ENCODE measurements at regions not wholly inside any gene's neighbourhood (a gene's known extent, or its start where the extent isn't known, plus 50 kb on each side); places are given as distances from the start of the nearest gene placed in this dataset.

GRCh38 chr15:95371664-95372063 lies 958.8 kb upstream of the NR2F2 start:
- H3K27me3 Mint-ChIP-seq: peaks cover 7% of the 10 kb centered on the region
- ATAC-seq: no peak

DNA sequence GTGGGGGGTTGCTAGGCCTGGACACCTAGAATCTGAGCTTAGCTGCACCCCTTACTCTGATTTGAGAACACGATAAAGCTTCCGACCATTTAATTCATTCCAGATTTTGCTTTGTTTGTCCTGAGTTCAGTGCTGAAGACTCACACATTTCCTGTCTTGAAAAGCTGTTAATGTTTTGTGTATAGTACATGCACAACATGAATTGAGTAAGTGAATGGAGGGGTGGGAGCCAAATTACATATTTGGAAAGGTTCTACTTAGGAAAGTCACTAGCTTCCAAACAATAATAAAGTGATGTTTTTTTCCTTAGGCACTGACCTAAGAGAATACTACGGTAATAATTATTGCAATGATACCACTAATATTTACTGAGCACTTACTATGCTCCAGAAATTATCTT lies 955.2 kb upstream of the NR2F2 start:
- peaks cover 5% of the 10 kb centered on the region for H3K27me3 Mint-ChIP-seq
- no peak for DNase-seq
- H3K36me3 Mint-ChIP-seq (ENCODE audit: low read depth): no peaks in the 10 kb centered on the region
- ATAC-seq: no peak
- H3K27ac Mint-ChIP-seq: no peak overlapping the region
- no peaks in the 10 kb centered on the region for H3K4me1 Mint-ChIP-seq
- no peak overlapping the region for H3K4me3 Mint-ChIP-seq
- H3K9me3 Mint-ChIP-seq: no peaks in the 10 kb centered on the region

More at GRCh38 chr15:95371664-95372063, 958.8 kb upstream of the NR2F2 start:
- DNase-seq: no peak
- Mint-ChIP-seq H3K4me3 (no peak overlapping the region), H3K36me3 (ENCODE audit: low read depth) (no peaks in the 10 kb centered on the region), H3K4me1 (no peaks in the 10 kb centered on the region), H3K9me3 (peaks cover 4% of the 10 kb centered on the region), H3K27ac (no peak overlapping the region)

GRCh38 chr15:95377258-95377852 lies 953.1 kb upstream of the NR2F2 start:
- no peak overlapping the region for H3K4me3 Mint-ChIP-seq
- H3K4me1 Mint-ChIP-seq: no peaks in the 10 kb centered on the region
- H3K36me3 Mint-ChIP-seq (ENCODE audit: low read depth): no peaks in the 10 kb centered on the region
- no peak for DNase-seq
- no peak for ATAC-seq
- H3K27me3 Mint-ChIP-seq: peaks cover 5% of the 10 kb centered on the region
- H3K27ac Mint-ChIP-seq: no peak overlapping the region
- no peaks in the 10 kb centered on the region for H3K9me3 Mint-ChIP-seq

DNA sequence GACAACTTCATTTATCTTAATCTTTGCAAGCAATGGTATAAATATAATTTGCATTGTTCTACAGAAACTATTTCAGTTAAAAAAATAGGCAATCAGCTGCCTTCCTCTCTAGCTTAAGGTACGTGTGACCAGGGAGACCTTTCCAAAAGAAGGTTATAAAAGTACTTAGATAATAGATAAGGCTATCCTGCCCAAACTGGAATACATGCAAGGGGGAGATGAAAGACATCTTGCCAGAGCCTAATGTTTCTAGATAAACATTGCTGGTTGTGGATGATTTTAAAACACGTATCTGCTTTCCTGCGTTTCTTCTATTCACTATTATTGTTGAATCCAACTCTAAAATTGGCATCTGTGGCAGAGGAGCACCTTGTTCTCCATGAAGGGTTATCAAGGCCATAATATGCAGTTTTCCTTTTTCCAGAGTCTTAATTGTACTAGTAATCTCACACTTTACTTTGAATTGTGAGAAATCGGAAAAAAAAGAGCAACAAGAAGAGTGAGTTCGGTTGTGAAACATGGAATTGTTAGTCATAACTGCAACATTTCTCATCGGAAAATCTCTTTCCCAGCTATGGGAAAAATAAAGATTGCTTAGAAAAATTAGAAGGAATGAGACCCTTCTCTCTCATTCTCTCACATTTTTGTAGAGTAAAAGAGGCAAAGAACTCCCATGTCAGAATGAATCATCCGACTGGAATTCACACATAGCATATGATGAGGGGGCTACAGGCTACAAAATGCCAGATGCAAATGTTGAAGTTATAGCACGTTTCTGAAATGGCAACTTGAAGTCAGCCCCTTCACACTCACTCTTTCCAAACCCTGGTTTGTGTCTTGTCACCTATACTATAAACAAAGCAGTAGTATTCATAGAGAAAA lies 936.1 kb upstream of the NR2F2 start:
- Mint-ChIP-seq H3K4me1 (no peaks in the 10 kb centered on the region), H3K27me3 (peaks cover 6% of the 10 kb centered on the region), H3K27ac (no peak overlapping the region), H3K9me3 (peaks cover 21% of the 10 kb centered on the region), H3K36me3 (ENCODE audit: low read depth) (no peaks in the 10 kb centered on the region), H3K4me3 (no peak overlapping the region)
- no peak for ATAC-seq
- DNase-seq: no peak

DNA sequence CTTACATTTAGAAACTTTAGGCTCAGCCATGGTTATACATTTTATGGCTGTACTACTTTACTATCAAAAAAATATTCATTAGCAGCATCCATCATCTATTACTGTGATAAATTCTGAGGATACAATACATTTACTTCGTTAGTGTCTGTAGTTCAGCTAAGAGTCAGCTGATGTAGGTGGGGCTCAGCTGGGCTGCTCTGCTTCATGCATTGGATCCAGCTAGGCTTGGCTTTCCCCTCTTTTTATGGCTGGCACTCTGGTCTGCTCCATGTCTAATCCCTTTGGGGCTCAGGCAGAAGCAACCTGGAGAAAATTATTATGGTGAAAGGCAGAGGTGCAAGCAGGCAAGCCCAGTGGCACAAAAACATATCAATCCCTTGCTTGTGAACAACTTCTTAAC lies 930.1 kb upstream of the NR2F2 start:
- H3K4me3 Mint-ChIP-seq: no peak overlapping the region
- no peaks in the 10 kb centered on the region for H3K4me1 Mint-ChIP-seq
- no peaks in the 10 kb centered on the region for H3K36me3 Mint-ChIP-seq (ENCODE audit: low read depth)
- peaks cover 3% of the 10 kb centered on the region for H3K27me3 Mint-ChIP-seq
- no peak overlapping the region for H3K27ac Mint-ChIP-seq
- ATAC-seq (no peak), DNase-seq (no peak)
- peaks cover 6% of the 10 kb centered on the region for H3K9me3 Mint-ChIP-seq

- no peaks in the 10 kb centered on the region for H3K36me3 Mint-ChIP-seq (ENCODE audit: low read depth)
- no peak for DNase-seq
- ATAC-seq: no peak
- H3K4me3 Mint-ChIP-seq: no peak overlapping the region
- peaks cover 3% of the 10 kb centered on the region for H3K27me3 Mint-ChIP-seq
- no peaks in the 10 kb centered on the region for H3K4me1 Mint-ChIP-seq
- peaks cover 6% of the 10 kb centered on the region for H3K9me3 Mint-ChIP-seq
- H3K27ac Mint-ChIP-seq: no peak overlapping the region
These were observed 928.9 kb upstream of the NR2F2 start for GRCh38 chr15:95401587-95401986.

- Mint-ChIP-seq H3K4me1 (peaks cover 2% of the 10 kb centered on the region), H3K36me3 (ENCODE audit: low read depth) (no peaks in the 10 kb centered on the region), H3K27ac (no peak overlapping the region), H3K9me3 (no peaks in the 10 kb centered on the region), H3K27me3 (no peaks in the 10 kb centered on the region), H3K4me3 (no peak overlapping the region)
- no peak for ATAC-seq
- no peak for DNase-seq
These were observed 925.1 kb upstream of the NR2F2 start for GRCh38 chr15:95405447-95405846.

GRCh38 chr15:95407534-95407933 lies 923.0 kb upstream of the NR2F2 start:
- Mint-ChIP-seq H3K27me3 (no peaks in the 10 kb centered on the region), H3K4me3 (no peak overlapping the region), H3K4me1 (peaks cover 2% of the 10 kb centered on the region)

GRCh38 chr15:95409211-95409610 lies 921.3 kb upstream of the NR2F2 start:
- H3K4me3 Mint-ChIP-seq: no peak overlapping the region

More at GRCh38 chr15:95407534-95407933, 923.0 kb upstream of the NR2F2 start:
- H3K36me3 Mint-ChIP-seq (ENCODE audit: low read depth): no peaks in the 10 kb centered on the region
- no peak overlapping the region for H3K27ac Mint-ChIP-seq
- H3K9me3 Mint-ChIP-seq: no peaks in the 10 kb centered on the region
- DNase-seq: no peak
- no peak for ATAC-seq

DNA sequence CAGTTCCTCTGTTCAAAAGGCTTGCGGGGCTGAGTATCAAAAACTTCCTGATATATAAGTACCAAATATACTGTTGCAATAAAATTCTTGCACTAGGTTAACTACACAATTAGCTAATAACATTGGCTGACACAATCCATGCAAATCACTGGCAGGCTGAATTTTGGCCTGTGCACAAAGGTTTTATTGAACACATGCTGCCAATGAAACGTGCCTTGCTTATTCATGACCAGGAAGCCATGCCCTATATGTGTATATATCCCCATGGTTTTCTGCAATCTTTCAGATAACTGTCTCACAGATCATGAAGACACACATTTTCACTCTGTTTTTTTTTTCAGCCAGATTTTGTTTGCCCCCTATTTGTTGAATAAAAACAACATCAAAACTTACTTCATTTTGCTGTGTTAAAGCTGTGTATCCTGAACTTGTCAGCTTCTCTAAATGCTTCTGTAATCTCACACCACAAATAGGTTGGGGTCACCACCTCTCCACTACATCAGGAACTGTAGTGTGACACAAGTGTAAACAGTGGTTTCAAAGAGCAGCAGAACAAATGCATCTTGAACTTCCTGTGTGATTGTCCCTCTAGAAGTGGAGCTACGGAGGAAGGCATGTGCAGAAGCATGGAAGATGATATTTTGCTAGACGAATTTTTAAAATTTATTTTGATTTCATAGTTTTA lies 920.7 kb upstream of the NR2F2 start:
- DNase-seq (no peak), ATAC-seq (no peak)
- Mint-ChIP-seq H3K27ac (no peak overlapping the region), H3K27me3 (no peaks in the 10 kb centered on the region), H3K4me3 (no peak overlapping the region), H3K4me1 (peaks cover 2% of the 10 kb centered on the region), H3K36me3 (ENCODE audit: low read depth) (no peaks in the 10 kb centered on the region), H3K9me3 (no peaks in the 10 kb centered on the region)

More at GRCh38 chr15:95409211-95409610, 921.3 kb upstream of the NR2F2 start:
- DNase-seq (no peak), ATAC-seq (no peak)
- Mint-ChIP-seq H3K9me3 (no peaks in the 10 kb centered on the region), H3K4me1 (peaks cover 2% of the 10 kb centered on the region), H3K27me3 (no peaks in the 10 kb centered on the region), H3K27ac (no peak overlapping the region), H3K36me3 (ENCODE audit: low read depth) (no peaks in the 10 kb centered on the region)

GRCh38 chr15:95410757-95411156 lies 919.7 kb upstream of the NR2F2 start:
- no peaks in the 10 kb centered on the region for H3K9me3 Mint-ChIP-seq
- H3K36me3 Mint-ChIP-seq (ENCODE audit: low read depth): no peaks in the 10 kb centered on the region
- H3K27me3 Mint-ChIP-seq: no peaks in the 10 kb centered on the region
- no peak overlapping the region for H3K27ac Mint-ChIP-seq
- DNase-seq: no peak
- H3K4me3 Mint-ChIP-seq: no peak overlapping the region
- no peak for ATAC-seq
- peaks cover 2% of the 10 kb centered on the region for H3K4me1 Mint-ChIP-seq

DNA sequence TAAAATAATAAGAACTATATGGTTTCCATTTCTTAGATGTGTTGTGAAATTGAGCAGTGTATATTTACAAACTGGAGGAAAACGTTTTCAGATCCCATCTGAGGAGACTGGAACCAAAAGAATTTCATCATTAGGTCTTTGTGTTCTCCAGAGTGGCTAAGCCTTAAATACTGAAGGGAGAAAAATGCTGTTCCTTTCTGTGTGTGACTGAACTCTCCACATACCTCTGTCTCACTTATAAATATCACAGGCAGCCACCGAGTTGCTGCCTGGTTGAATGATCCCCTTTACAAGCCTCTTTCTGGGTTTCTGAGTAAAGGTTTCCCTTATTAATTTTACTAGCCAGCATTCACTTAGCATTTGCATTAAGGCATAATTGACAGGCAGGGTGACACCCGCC lies 913.9 kb upstream of the NR2F2 start:
- ATAC-seq: no peak
- H3K27me3 Mint-ChIP-seq: no peaks in the 10 kb centered on the region
- no peak overlapping the region for H3K4me3 Mint-ChIP-seq
- no peaks in the 10 kb centered on the region for H3K36me3 Mint-ChIP-seq (ENCODE audit: low read depth)
- peaks cover 5% of the 10 kb centered on the region for H3K9me3 Mint-ChIP-seq
- no peak for DNase-seq
- H3K27ac Mint-ChIP-seq: no peak overlapping the region
- H3K4me1 Mint-ChIP-seq: no peaks in the 10 kb centered on the region

DNA sequence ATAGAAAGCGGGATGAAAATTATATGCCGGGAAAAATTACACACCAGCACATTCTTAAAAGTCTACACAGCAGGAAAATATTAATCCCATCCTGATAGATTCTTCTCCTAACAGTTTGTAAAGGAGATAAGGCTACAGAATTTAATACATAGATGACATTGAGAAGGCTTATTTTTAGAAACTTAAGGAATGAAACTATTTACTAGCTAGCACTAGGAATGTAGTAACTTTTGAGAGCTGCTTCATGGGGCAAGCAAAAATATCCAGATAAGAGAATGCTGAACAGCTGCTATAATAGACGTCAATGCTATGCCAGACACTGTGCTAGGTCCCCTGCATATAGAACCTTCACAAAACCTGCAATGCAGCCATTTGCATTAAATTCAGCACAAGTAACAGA lies 912.7 kb upstream of the NR2F2 start:
- ATAC-seq (no peak), DNase-seq (no peak)
- no peaks in the 10 kb centered on the region for H3K4me1 Mint-ChIP-seq
- H3K36me3 Mint-ChIP-seq (ENCODE audit: low read depth): peaks cover 4% of the 10 kb centered on the region
- H3K4me3 Mint-ChIP-seq: no peak overlapping the region
- H3K27me3 Mint-ChIP-seq: peaks cover 3% of the 10 kb centered on the region
- no peak overlapping the region for H3K27ac Mint-ChIP-seq
- peaks cover 17% of the 10 kb centered on the region for H3K9me3 Mint-ChIP-seq

DNA sequence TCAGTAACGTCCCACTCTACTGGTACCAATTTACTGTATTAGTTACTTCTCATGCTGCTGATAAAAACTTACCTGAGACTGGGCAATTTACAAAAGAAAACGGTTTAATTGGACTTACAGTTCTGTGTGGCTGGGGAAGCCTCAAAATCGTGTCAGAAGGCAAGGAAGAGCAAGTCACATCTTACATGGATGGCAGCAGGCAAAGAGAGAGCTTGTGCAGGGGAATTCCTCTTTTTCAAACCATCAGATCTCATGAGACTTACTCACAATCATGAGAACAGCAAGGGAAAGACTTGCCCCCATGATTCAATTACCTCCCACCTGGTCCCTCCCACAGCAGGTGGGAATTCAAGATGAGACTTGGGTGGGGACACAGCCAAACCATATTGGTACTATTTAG lies 908.2 kb upstream of the NR2F2 start:
- Mint-ChIP-seq H3K9me3 (peaks cover 37% of the 10 kb centered on the region), H3K27ac (no peak overlapping the region), H3K27me3 (peaks cover 3% of the 10 kb centered on the region), H3K4me3 (no peak overlapping the region), H3K36me3 (ENCODE audit: low read depth) (peaks cover 4% of the 10 kb centered on the region), H3K4me1 (no peaks in the 10 kb centered on the region)
- ATAC-seq: no peak
- DNase-seq: no peak

- ATAC-seq (no peak), DNase-seq (no peak)
- Mint-ChIP-seq H3K36me3 (ENCODE audit: low read depth) (peaks cover 4% of the 10 kb centered on the region), H3K4me3 (no peak overlapping the region), H3K4me1 (peaks cover 4% of the 10 kb centered on the region), H3K27me3 (peaks cover 5% of the 10 kb centered on the region), H3K9me3 (peaks cover 42% of the 10 kb centered on the region), H3K27ac (no peak overlapping the region)
These were observed 904.6 kb upstream of the NR2F2 start for GRCh38 chr15:95425859-95426258.

All from activated naive CD8-positive, alpha-beta T cell treated with anti-CD3 and anti-CD28 coated beads, Interleukin-2, amount 50 U/mL, for 24 hours (primary cell).